Testis (tissue), 2 donors: ENCODE measurements at regions not wholly inside any gene's neighbourhood (a gene's known extent, or its start where the extent isn't known, plus 50 kb on each side); places are given as distances from the start of the nearest gene placed in this dataset.

ENCODE experiments used
- DNase-seq: peaks from one replicate; pipeline ENCODE4 v3.0.0-alpha.2; 2019
- H3K27ac ChIP-seq, 2 donors: fragments of 200-600 bp; sonication (generic); one replicate each; pipeline ENCODE4 v1.5.1; 2019
- H3K27me3 ChIP-seq: fragments of 200-600 bp; sonication (generic); one replicate; pipeline ENCODE4 v1.5.1; 2019
- H3K36me3 ChIP-seq: fragments of 200-600 bp; sonication (generic); one replicate; pipeline ENCODE4 v1.5.1; 2017; ENCODE audit warnings: low read depth; ENCODE audit errors: missing control alignments
- H3K4me1 ChIP-seq: fragments of 200-600 bp; sonication (generic); one replicate; pipeline ENCODE4 v1.5.1; 2019
- H3K4me3 ChIP-seq, 2 donors: fragments of 200-600 bp; sonication (generic); one replicate each; pipeline ENCODE4 v1.5.1; 2017 to 2019
- H3K9me3 ChIP-seq: fragments of 200-600 bp; sonication (generic); one replicate; pipeline ENCODE4 v1.5.1; 2017
- POLR2A ChIP-seq: fragments of 450-650 bp; IDR thresholded peaks from one replicate; pipeline ENCODE4 v1.6.1; 2017; ENCODE audit warnings: antibody characterized with exemption, mild to moderate bottlenecking, moderate library complexity
- WGBS, 2 donors: methylation state at CpG; one replicate each; pipeline ENCODE4 v1.1.5; 2018; 5-methylcytosine and 5-hydroxymethylcytosine counted together
- intact Hi-C: fragments of 100-400 bp; cut with DNase I; formaldehyde crosslinking; loops from one replicate; pipeline ENCODE4 v1.15.1; 2023; ENCODE audit warnings: low total_unique reads
- TF ChIP-seq, protein P1 (sequence below), 3 experiments: fragments of 450-650 bp in 2 of 3; fragments of 200-600 bp in 1 of 3; sonication (generic) in 1 of 3; IDR thresholded peaks; one replicate each; pipeline ENCODE4 v1.5.1; 2016 to 2019; ENCODE audit warnings: antibody characterized with exemption in 3 of 3, mild to moderate bottlenecking in 2 of 3, moderate library complexity in 1 of 3

- H3K4me1 ChIP-seq, result no peaks in the 10 kb centered on the region
- H3K27me3 ChIP-seq, result no peaks in the 10 kb centered on the region
- H3K27ac ChIP-seq, result no peak overlapping the region
- no peaks in the 10 kb centered on the region for H3K36me3 ChIP-seq
- no peak overlapping the region for H3K4me3 ChIP-seq
- TF ChIP-seq, protein P1, sequence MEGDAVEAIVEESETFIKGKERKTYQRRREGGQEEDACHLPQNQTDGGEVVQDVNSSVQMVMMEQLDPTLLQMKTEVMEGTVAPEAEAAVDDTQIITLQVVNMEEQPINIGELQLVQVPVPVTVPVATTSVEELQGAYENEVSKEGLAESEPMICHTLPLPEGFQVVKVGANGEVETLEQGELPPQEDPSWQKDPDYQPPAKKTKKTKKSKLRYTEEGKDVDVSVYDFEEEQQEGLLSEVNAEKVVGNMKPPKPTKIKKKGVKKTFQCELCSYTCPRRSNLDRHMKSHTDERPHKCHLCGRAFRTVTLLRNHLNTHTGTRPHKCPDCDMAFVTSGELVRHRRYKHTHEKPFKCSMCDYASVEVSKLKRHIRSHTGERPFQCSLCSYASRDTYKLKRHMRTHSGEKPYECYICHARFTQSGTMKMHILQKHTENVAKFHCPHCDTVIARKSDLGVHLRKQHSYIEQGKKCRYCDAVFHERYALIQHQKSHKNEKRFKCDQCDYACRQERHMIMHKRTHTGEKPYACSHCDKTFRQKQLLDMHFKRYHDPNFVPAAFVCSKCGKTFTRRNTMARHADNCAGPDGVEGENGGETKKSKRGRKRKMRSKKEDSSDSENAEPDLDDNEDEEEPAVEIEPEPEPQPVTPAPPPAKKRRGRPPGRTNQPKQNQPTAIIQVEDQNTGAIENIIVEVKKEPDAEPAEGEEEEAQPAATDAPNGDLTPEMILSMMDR (IDR thresholded peaks at IDR 0.05), result no peak
- TF ChIP-seq POLR2A, result no peak
- 68 to 75% methylated on average over 2 of the region's 2 CpGs for WGBS, 2 donors
- no peaks in the 10 kb centered on the region for H3K9me3 ChIP-seq
- intact Hi-C loops, result no loop called here
- no peak for DNase-seq
Measured at GRCh38 chr16:51419768-51420167, 268.7 kb upstream of the SALL1 start.

DNA sequence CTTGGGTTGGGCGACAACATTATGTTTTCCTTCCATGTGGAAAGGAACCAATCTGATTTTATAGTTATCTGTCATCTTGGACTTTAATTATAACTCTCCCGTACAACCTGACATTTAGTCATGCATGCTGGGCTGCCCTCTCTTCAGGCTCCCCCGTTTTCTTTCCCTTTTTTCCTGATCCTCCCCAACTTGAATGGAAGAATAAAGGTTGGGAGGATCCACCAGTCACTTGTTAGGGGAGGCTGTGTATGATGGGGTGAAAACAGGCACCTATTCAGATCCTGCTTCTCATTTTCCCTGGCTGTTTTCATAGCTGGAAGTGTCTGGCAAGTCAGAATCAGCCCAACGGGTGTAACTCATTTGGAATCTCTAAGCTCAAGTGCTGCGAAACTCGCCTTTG, 267.2 kb upstream of the SALL1 start:
- TF ChIP-seq, protein P1 (IDR thresholded peaks at IDR 0.05), result no peak
- TF ChIP-seq POLR2A, result no peak
- Histone ChIP-seq H3K27ac (no peak overlapping the region), H3K36me3 (no peaks in the 10 kb centered on the region), H3K27me3 (no peaks in the 10 kb centered on the region), H3K4me3 (no peak overlapping the region), H3K4me1 (no peaks in the 10 kb centered on the region), H3K9me3 (no peaks in the 10 kb centered on the region)
- intact Hi-C loops, result no loop called here
- WGBS, 2 donors, result 80 to 82% methylated on average over 6 of the region's 6 CpGs
- no peak for DNase-seq

- TF ChIP-seq, protein P1 (IDR thresholded peaks at IDR 0.05), result no peak
- TF ChIP-seq POLR2A, result no peak
- H3K36me3 ChIP-seq, result no peaks in the 10 kb centered on the region
- H3K27me3 ChIP-seq, result no peaks in the 10 kb centered on the region
- no peak overlapping the region for H3K4me3 ChIP-seq
- WGBS, 2 donors, result 65 to 78% methylated on average over 6 of the region's 6 CpGs
- no peak overlapping the region for H3K27ac ChIP-seq
- intact Hi-C loops, result no loop called here
- H3K4me1 ChIP-seq, result no peaks in the 10 kb centered on the region
- no peaks in the 10 kb centered on the region for H3K9me3 ChIP-seq
- no peak for DNase-seq
Measured at GRCh38 chr16:51416926-51417325, 265.9 kb upstream of the SALL1 start.

DNA sequence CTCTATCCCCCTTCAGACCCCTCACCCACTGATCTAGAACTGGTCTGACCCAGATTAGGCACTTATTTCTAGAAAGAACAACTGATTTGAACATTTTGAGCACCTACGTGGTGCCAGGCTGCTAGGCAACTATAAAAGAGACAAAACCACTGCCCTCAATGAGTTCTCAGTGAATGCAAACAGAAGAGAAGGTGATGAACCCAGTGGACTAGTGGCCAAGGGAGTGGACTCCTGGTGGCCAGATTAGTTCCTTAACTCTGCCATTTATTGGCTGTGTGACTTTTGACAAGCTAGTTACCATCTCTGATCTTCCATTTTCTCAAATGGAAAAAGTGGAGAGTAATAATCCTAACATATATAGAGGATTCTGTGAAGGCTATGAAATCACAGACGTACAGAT, 259.1 kb upstream of the SALL1 start:
- no peak for DNase-seq
- no peak overlapping the region for H3K4me3 ChIP-seq

More for the DNA sequence above, 259.1 kb upstream of the SALL1 start:
- Histone ChIP-seq H3K27me3 (no peaks in the 10 kb centered on the region), H3K36me3 (no peaks in the 10 kb centered on the region), H3K9me3 (no peaks in the 10 kb centered on the region), H3K4me1 (no peaks in the 10 kb centered on the region), H3K27ac (no peak overlapping the region)
- WGBS, 2 donors, result 85 to 94% methylated on average over 2 of the region's 2 CpGs
- TF ChIP-seq, protein P1 (IDR thresholded peaks at IDR 0.05), result no peak
- no peak for TF ChIP-seq POLR2A
- intact Hi-C loops, result no loop called here
